Heart right ventricle (tissue), 16 donors: ENCODE measurements at regions not wholly inside any gene's neighbourhood (a gene's known extent, or its start where the extent isn't known, plus 50 kb on each side); places are given as distances from the start of the nearest gene placed in this dataset.

Experiments
- ATAC-seq, 8 donors: fragments of 200-7000 bp; cut with Tn5 transposase; one replicate each; pipeline ENCODE4 v1.9.1; 2020; ENCODE audit warnings: mild to moderate bottlenecking in 8 of 8, moderate library complexity in 8 of 8, moderate number of reproducible peaks in 1 of 8
- DNase-seq, 2 donors: peaks; one replicate each; pipeline ENCODE4 v3.0.0-alpha.2; 2020
- H3K27ac ChIP-seq, 10 donors: fragments of 200-600 bp; sonication (generic) in 2 of 10; one replicate each; pipeline versions ENCODE4 v1.5.0 to v1.8.0; 2020 to 2022; ENCODE audit warnings: mild to moderate bottlenecking in 3 of 10
- H3K27me3 ChIP-seq, 7 donors: fragments of 200-600 bp; one replicate each; pipeline ENCODE4 v1.8.0; 2021 to 2022; ENCODE audit warnings: mild to moderate bottlenecking in 2 of 7
- H3K36me3 ChIP-seq, 9 donors: fragments of 200-600 bp; sonication (generic) in 1 of 9; one replicate each; pipeline versions ENCODE4 v1.5.0 to v1.8.0; 2020 to 2022; ENCODE audit warnings: mild to moderate bottlenecking in 2 of 9
- H3K4me1 ChIP-seq, 9 donors: fragments of 200-600 bp; sonication (generic) in 1 of 9; one replicate each; pipeline versions ENCODE4 v1.5.0 to v1.8.0; 2020 to 2022; ENCODE audit warnings: mild to moderate bottlenecking in 4 of 9
- H3K4me3 ChIP-seq, 10 donors: fragments of 200-600 bp; sonication (generic) in 2 of 10; one replicate each; pipeline versions ENCODE4 v1.5.0 to v1.8.0; 2020 to 2022; ENCODE audit warnings: mild to moderate bottlenecking in 7 of 10, moderate library complexity in 2 of 10
- H3K9me3 ChIP-seq, 11 donors: fragments of 200-600 bp in 10 of 11; sonication (generic) in 2 of 11; one replicate each; pipeline versions ENCODE4 v1.5.0 to v1.8.0; 2013 to 2022; ENCODE audit warnings: mild to moderate bottlenecking in 2 of 11, control low read depth in 1 of 11, moderate library complexity in 1 of 11
- WGBS, 2 donors: extraction: QIAGEN DNeasy Blood & Tissue Kit; methylation state at CpG; one replicate each; pipeline ENCODE4 v1.1.7; 2013; ENCODE audit warnings: inconsistent platforms in 1 of 2; 5-methylcytosine and 5-hydroxymethylcytosine counted together
- intact Hi-C, 10 donors: fragments of 100-400 bp; cut with DNase I; formaldehyde crosslinking; loops; one replicate each; pipeline versions ENCODE4 v1.11.1 to v1.14.2; 2022
- TF ChIP-seq, protein P1 (sequence below), 9 donors: fragments of 200-600 bp; sonication (generic) in 2 of 9; IDR thresholded peaks; one replicate each; pipeline versions ENCODE4 v1.5.0 to v1.8.0; 2021 to 2022; ENCODE audit warnings: antibody characterized with exemption in 9 of 9, mild to moderate bottlenecking in 5 of 9, moderate library complexity in 1 of 9
- donor health status: Arrhythmogenic right ventricular cardiomyopathy.
- donor health status: ischemic (EF 13 %, LVEDD 7.1; RV severe dilation, severe dysfunction).
- donor health status: healthy with polysubstance abuse.
- donor health status: DM: no; HTN: yes; CAD: no.
- donor health status: DM: no; HTN: no; CAD: no.
- donor health status: ischemic (EF 25% LVEDD 6.9; RV normal size, moderate dysfunction).
- donor health status: ischemic (EF 25% LVEDD 5.7; RV mildly dilated, moderate dysfunction).
- donor health status: healthy.
- donor health status: DM: yes; HTN: yes; CAD: no.
- donor health status: Ischemic cardiomyopathy.
- donor health status: ischemic (EF 35%, LVEDD 5.7; RV mildly dilated, moderate dysfunction).
- donor health status: nonischemic (EF 11% LVEDD 7.7; RV severe dilation, severe dysfunction).
- donor health status: DM: yes; HTN: yes; CAD: no.
- donor health status: PGD.
- donor health status: ischemic (EF 29% LVEDD 5.4; RV normal size, mild dysfunction).
- donor health status: nonischemic (EF 23%, LVEDD 6.1; RV moderate dilation, normal function).

DNA sequence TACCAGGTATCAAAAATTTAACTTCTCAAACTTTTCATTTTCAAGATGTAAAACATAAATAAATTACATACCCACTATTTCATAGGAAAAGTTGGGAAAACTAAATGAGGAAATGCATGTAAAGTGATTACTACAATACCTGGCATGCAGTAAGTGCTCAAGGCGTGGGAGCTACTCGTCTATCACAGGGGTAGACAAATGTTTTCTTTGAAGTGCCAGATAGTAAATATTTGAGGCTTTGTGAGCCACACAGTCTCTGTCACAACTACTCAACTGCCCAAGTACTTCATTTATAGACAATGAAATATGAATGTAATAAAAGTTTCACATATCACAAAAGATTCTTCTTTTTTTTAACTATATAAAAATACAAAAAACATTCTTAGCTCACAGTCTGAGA is 96.4 kb upstream of the PCGF5 start:
- DNase-seq: no peak
- no peak for ATAC-seq
- Histone ChIP-seq H3K36me3 (no peaks in the 10 kb centered on the region), H3K9me3 (no peaks in the 10 kb centered on the region), H3K27me3 (no peaks in the 10 kb centered on the region), H3K27ac (no peak overlapping the region), H3K4me3 (no peak overlapping the region), H3K4me1 (no peaks in the 10 kb centered on the region)
- TF ChIP-seq, protein P1, sequence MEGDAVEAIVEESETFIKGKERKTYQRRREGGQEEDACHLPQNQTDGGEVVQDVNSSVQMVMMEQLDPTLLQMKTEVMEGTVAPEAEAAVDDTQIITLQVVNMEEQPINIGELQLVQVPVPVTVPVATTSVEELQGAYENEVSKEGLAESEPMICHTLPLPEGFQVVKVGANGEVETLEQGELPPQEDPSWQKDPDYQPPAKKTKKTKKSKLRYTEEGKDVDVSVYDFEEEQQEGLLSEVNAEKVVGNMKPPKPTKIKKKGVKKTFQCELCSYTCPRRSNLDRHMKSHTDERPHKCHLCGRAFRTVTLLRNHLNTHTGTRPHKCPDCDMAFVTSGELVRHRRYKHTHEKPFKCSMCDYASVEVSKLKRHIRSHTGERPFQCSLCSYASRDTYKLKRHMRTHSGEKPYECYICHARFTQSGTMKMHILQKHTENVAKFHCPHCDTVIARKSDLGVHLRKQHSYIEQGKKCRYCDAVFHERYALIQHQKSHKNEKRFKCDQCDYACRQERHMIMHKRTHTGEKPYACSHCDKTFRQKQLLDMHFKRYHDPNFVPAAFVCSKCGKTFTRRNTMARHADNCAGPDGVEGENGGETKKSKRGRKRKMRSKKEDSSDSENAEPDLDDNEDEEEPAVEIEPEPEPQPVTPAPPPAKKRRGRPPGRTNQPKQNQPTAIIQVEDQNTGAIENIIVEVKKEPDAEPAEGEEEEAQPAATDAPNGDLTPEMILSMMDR (IDR thresholded peaks at IDR 0.05): no peak
- intact Hi-C loops: no loop called here
- 74 to 78% methylated on average over 2 of the region's 2 CpGs for WGBS, 2 donors

DNA sequence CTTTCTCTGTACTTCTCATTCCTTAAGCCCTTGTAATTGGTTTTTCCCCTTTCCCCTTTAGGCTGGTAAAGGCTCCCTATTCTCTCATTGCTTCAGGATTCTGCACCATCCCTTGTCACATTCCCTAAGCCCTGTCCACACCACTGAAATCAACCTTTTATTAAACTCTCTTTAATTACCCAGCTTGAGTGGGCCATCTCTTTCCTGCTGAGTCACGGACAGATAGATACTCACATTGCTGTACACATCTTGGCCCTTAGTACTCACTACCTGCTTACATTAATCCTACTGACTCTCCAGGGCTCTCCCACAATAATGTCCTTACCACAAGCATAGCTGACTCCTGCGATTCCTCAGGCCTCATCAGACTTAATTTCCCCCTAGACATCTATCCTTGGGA is 94.0 kb upstream of the PCGF5 start:
- Histone ChIP-seq H3K36me3 (no peaks in the 10 kb centered on the region), H3K27ac (no peak overlapping the region), H3K4me3 (no peak overlapping the region), H3K4me1 (no peaks in the 10 kb centered on the region), H3K9me3 (no peaks in the 10 kb centered on the region), H3K27me3 (no peaks in the 10 kb centered on the region)
- DNase-seq: no peak
- 90 to 92% methylated on average over 2 of the region's 2 CpGs for WGBS, 2 donors
- intact Hi-C loops: no loop called here
- no peak for ATAC-seq
- TF ChIP-seq, protein P1 (IDR thresholded peaks at IDR 0.05): no peak

DNA sequence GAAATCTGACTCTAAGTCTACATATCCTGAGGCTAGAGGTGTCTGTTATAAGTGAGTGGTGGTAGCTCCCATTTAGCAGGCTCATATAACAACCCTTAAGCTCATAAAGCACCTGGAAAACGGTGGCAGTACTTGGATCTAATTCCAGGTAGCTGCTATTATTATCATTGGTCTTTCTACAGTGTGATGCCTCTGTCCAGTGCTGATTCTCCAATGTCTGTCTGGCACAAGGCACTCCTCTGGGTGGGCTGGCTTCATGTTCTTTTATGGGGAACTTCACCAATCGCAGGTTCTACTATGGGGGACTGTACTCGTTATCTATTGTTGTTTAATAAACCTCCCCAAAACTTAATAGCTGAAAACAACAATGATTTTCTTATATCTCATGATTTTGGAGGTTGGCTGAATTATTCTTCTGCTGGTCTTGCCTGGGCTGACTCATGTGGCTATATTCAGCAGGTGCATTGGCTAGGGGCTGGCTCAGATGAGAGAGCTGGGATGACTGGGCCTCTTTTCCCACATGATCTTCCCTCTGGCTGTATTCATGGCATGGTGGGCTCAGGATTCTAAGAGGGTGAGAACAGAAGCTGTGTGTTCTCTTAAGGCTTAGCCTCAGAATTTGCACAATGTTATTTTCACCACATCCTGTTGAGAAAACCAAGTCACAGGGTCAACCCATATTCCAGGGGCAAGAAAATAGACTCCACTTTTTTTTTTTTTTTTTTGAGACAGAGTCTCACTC is 93.0 kb upstream of the PCGF5 start:
- intact Hi-C loops: no loop called here
- 66 to 69% methylated on average over 3 of the region's 3 CpGs for WGBS, 2 donors
- no peaks in the 10 kb centered on the region for H3K9me3 ChIP-seq
- peak in 1 of 8 donors; percentile 35 for ATAC-seq
- no peak overlapping the region for H3K4me3 ChIP-seq
- H3K27ac ChIP-seq: no peak overlapping the region
- TF ChIP-seq, protein P1 (IDR thresholded peaks at IDR 0.05): no peak
- H3K4me1 ChIP-seq: no peaks in the 10 kb centered on the region
- H3K36me3 ChIP-seq: no peaks in the 10 kb centered on the region
- DNase-seq: no peak
- H3K27me3 ChIP-seq: no peaks in the 10 kb centered on the region

DNA sequence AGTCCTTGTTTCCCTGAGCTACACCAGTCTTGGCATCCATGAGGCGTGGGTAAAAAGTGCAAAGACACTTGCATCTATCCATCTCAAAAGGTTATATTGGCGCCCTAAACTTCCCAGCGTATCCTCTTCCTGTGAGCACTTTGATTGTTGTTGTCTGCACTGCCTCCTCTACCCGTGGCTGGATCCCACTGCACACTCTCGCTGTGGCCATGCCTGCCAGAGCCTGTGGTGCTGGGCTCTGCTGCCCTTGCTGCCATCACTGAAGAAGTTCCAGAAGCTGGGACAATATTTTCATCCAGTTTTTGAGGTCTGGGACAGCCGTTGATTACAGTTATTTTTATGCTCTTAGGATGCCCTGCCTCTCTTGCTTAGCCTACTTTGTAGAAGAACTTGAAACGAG is 85.3 kb upstream of the PCGF5 start:
- WGBS, 2 donors: 75 to 78% methylated on average over 7 of the region's 7 CpGs
- Histone ChIP-seq H3K27me3 (no peaks in the 10 kb centered on the region), H3K27ac (no peak overlapping the region), H3K4me3 (no peak overlapping the region), H3K36me3 (no peaks in the 10 kb centered on the region), H3K9me3 (no peaks in the 10 kb centered on the region), H3K4me1 (no peaks in the 10 kb centered on the region)
- ATAC-seq (no peak), DNase-seq (no peak)
- intact Hi-C loops: no loop called here
- TF ChIP-seq, protein P1 (IDR thresholded peaks at IDR 0.05): no peak
